IPS DF 6.9 (cell line): ENCODE measurements at regions not wholly inside any gene's neighbourhood (a gene's known extent, or its start where the extent isn't known, plus 50 kb on each side); places are given as distances from the start of the nearest gene placed in this dataset.

ENCODE experiments used
- DNase-seq: peaks from one replicate; pipeline ENCODE4 v3.0.0-alpha.2; 2013; ENCODE audit warnings: low read depth, low spot score
- H3K27ac ChIP-seq: one replicate; pipeline ENCODE4 v1.5.1; 2013; ENCODE audit warnings: low read length, control low read depth
- H3K27me3 ChIP-seq: 2 replicates; pipeline ENCODE4 v1.6.1; 2013; ENCODE audit warnings: mild to moderate bottlenecking, low read length; ENCODE audit not compliant: control insufficient read depth, insufficient read depth
- H3K36me3 ChIP-seq: 2 replicates; pipeline ENCODE4 v1.6.1; 2013; ENCODE audit warnings: low read length; ENCODE audit not compliant: control insufficient read depth, insufficient read depth
- H3K4me1 ChIP-seq: 2 replicates; pipeline ENCODE4 v1.6.1; 2013; ENCODE audit warnings: low read length; ENCODE audit not compliant: control insufficient read depth, insufficient read depth
- H3K4me3 ChIP-seq: 2 replicates; pipeline ENCODE4 v1.5.1; 2013; ENCODE audit warnings: mild to moderate bottlenecking, low read length
- H3K9me3 ChIP-seq: 2 replicates; pipeline ENCODE4 v1.6.1; 2013; ENCODE audit warnings: low read length, inconsistent platforms; ENCODE audit not compliant: control insufficient read depth, insufficient read depth
- WGBS: extraction: QIAGEN DNeasy Blood & Tissue Kit; methylation state at CpG from one replicate; pipeline ENCODE4 v1.1.7; 2013; ENCODE audit warnings: mixed read lengths, missing lambda C conversion rate; ENCODE audit not compliant: insufficient read length, insufficient coverage; 5-methylcytosine and 5-hydroxymethylcytosine counted together

DNA sequence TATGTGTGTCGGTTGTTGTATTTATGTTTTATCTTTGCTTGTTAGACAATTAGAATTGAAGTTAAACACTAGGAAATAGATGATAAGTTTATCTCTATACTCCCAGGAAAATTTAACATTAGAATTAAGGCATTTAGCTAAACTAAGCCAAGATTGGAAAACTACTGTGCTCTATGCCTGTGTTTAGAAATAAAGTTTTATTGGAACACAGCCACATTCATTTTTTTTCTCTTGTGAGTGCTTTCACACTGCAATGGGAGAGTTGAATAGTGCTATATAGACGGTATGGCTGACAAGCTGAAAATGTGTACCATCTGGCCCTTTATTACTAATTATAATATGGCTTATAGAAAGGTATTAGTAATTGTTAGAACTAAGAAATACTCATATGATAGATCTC lies 186.7 kb upstream of the NUDT6 start:
- Histone ChIP-seq H3K27me3 (no peaks in the 10 kb centered on the region), H3K27ac (no peak overlapping the region), H3K9me3 (no peaks in the 10 kb centered on the region), H3K36me3 (0 out of 2 replicates have a peak, but pooled peaks cover 3% of the 10 kb centered on the region), H3K4me1 (no peaks in the 10 kb centered on the region), H3K4me3 (no peak overlapping the region)
- no peak for DNase-seq
- WGBS, result 100% methylated on average over 1 of the region's 2 CpGs

DNA sequence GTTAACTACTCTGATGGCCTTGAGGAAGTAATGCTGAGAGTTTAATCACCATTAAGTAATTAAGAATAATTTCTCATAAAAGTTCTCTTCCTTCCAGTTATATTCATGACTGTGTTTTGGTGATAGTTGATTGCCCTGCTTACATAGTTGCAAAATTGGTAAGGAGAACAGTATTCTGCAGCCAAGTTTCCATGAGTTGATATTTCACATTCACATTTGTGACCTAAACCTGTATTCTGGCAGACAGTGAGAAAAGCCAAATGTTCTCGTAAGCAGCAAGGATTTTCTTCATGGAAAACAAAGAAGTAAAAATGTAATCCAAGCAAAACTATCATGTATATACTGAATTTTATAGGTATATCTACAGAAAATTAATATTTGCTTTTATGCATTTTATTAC lies 187.8 kb upstream of the NUDT6 start:
- Histone ChIP-seq H3K36me3 (0 out of 2 replicates have a peak, but pooled peaks cover 3% of the 10 kb centered on the region), H3K9me3 (no peaks in the 10 kb centered on the region), H3K4me1 (no peaks in the 10 kb centered on the region), H3K4me3 (no peak overlapping the region), H3K27ac (no peak overlapping the region), H3K27me3 (no peaks in the 10 kb centered on the region)
- no peak for DNase-seq
- WGBS, result no CpG with 5 or more reads among the region's 1 CpG

DNA sequence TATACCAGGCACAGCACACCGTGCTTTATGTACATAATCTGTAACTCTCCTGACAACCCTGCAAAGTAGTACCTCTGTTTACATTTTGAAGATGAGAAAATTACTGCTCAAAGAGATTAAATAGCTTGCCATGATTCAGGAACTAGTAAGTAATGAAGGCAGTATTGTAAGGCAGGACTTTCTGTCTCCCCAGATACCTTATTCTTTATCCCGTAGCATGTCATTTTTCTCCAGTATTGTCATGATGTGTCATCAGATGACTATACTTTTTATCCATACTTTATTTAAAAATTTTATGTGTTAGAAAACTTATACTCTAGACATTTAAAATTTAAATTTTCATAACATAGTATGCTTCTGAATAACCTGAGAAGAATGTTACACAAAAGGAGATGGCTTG lies 188.3 kb upstream of the NUDT6 start:
- DNase-seq, result no peak
- no peak overlapping the region for H3K27ac ChIP-seq
- H3K4me1 ChIP-seq, result no peaks in the 10 kb centered on the region
- WGBS, result no CpG with 5 or more reads among the region's 2 CpGs
- no peaks in the 10 kb centered on the region for H3K27me3 ChIP-seq
- 0 out of 2 replicates have a peak, but pooled peaks cover 3% of the 10 kb centered on the region for H3K36me3 ChIP-seq
- H3K9me3 ChIP-seq, result no peaks in the 10 kb centered on the region
- H3K4me3 ChIP-seq, result no peak overlapping the region

DNA sequence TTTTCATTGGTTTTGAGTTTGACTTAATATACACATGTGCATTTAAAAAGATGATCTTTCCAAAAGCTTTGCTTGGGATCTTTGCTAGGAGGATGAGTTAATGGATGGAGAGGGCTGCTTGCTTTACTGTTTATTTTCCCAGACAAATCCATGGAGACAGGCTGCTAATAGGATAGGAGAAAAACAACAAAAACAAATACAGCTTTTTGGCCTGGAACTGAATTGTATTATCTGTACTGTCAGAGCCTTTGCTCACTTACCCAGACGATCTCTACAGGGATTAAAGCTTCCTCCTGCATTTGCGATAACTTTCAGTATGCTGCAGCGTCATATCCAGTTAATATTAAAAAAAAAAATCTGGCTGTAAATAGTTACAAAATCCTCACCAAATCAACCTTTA lies 190.8 kb upstream of the NUDT6 start:
- no peak overlapping the region for H3K4me3 ChIP-seq
- no peaks in the 10 kb centered on the region for H3K27me3 ChIP-seq
- no peak overlapping the region for H3K27ac ChIP-seq
- H3K4me1 ChIP-seq, result no peaks in the 10 kb centered on the region
- no peaks in the 10 kb centered on the region for H3K36me3 ChIP-seq
- no CpG with 5 or more reads among the region's 3 CpGs for WGBS
- H3K9me3 ChIP-seq, result no peaks in the 10 kb centered on the region
- no peak for DNase-seq

DNA sequence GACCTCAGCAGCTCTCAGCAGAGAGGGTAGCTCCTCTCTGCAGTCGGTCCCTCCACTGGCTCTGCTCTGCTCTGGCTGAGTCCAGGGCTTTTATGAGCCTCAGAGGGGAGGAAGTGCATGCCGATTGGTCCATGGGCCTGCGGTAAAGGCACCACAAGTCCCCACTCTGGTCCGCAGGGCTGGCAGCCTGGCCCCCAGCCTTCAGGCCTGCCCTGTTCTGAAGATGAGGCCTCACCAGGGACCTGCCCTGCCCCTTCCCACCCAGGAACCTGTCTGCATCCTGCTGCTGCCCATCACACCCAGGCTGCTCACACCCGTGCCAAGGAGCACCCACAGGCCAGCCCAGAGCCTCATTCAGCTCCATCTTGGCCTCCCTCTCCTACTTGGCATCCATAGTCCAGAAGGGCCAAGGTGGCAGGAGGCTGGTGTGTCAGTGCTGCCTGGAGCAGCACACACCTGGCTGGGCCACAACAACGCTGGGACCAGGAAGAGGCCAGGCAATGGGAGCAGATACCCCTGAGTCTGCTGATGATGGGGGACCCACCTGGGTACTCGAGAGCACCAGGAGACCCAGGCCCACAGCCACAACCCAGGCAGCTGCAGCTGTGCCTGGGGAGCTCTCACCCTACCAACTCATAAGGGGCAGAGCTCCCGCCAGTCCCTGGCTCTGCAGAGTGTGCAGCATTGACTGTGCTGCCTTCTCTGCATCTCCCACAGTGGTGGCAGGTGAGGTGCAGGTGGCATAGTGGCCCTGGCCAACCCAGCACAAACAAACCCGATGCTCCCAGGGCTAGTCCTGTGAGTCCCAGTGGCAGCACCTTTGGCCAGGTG lies 191.9 kb upstream of the NUDT6 start:
- no peaks in the 10 kb centered on the region for H3K4me1 ChIP-seq
- no peak for DNase-seq
- no peaks in the 10 kb centered on the region for H3K9me3 ChIP-seq
- WGBS, result no CpG with 5 or more reads among the region's 9 CpGs
- H3K4me3 ChIP-seq, result no peak overlapping the region
- H3K36me3 ChIP-seq, result no peaks in the 10 kb centered on the region
- no peaks in the 10 kb centered on the region for H3K27me3 ChIP-seq
- no peak overlapping the region for H3K27ac ChIP-seq

DNA sequence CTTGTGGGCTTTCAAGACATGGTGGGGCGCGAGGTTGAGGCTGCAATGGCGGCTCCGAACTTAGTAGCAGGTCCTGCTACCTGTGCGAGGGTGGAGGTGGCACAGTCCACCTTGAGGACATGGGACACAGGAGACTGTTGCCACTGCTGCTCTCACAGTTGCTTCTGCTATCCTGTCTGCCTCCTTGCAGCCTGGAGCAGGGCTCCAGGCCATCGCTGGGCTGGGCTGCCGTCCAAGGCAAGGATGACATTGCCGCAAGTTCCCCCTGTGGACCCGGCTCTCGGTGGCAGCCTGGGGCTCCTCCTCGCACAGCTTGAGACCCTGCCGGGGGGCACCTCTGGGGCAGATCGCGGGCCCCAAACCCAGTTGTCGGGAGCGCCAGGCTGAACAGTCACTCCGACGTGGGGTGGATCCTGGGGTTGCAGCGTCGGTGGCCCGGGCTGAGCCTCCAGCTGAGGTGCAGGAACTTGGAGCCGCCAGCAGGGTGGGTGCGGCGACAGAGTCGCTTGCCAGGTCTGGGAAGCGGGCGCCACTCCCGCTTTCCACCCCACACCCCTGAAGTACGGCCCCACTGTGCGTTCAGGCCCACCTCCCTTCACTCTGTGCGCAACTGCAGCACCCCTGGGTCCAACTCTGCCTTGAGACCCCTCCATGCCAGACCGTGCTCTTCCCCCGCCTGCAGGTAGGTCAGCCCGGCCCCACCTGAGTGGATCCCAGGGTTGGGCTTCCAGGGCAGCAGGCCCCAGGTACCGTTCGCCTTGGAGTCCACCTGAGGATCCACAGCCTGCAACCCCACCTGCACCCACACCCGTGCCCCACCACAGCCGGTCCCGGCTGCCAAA lies 192.7 kb upstream of the NUDT6 start:
- no CpG with 5 or more reads among the region's 39 CpGs for WGBS
- Histone ChIP-seq H3K27me3 (no peaks in the 10 kb centered on the region), H3K36me3 (no peaks in the 10 kb centered on the region), H3K9me3 (no peaks in the 10 kb centered on the region), H3K4me3 (no peak overlapping the region), H3K4me1 (no peaks in the 10 kb centered on the region), H3K27ac (no peak overlapping the region)
- DNase-seq, result no peak

DNA sequence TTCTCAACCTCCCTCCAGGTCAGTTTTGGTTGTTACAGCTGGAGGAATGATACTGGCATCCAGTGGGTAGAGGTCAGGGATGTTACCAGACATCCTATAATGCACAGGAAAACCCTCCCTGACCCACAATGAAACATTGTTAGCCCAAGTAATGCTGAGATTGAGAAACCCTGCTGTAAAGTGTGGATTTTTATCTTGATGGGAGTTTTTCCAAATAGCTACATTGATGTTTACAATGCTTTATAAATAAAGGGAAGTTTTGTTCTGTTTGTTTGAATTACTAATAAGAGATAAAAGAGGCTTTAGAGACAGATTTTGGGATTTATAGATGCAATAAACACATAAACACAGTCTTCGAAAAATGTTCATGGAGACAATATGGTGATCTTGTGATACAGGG lies 194.0 kb upstream of the NUDT6 start:
- no peak for DNase-seq
- Histone ChIP-seq H3K4me1 (no peaks in the 10 kb centered on the region), H3K4me3 (no peak overlapping the region), H3K27me3 (no peaks in the 10 kb centered on the region), H3K27ac (no peak overlapping the region), H3K9me3 (no peaks in the 10 kb centered on the region), H3K36me3 (no peaks in the 10 kb centered on the region)
- no CpG with 5 or more reads among the region's 1 CpG for WGBS

DNA sequence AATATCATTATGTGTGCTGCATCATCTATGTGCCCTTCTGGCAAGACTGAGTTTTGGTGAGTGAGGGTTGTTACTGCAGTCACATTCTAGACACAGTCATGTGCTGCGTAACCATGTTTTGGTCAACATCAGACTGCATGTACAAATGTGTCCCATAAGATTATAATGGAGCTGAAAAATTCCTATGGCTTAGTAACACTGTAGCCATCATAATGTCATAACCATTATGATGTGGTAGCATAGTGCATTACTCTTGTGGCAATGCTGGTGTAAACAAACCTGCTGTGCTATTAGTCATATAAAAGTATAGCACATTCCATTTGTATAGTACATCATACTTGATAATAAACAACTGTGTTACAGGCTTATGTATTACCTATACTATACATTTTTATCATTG lies 198.1 kb upstream of the NUDT6 start:
- H3K4me3 ChIP-seq, result no peak overlapping the region
- H3K9me3 ChIP-seq, result no peaks in the 10 kb centered on the region
- no CpG with 5 or more reads among the region's 1 CpG for WGBS
- no peak for DNase-seq
- no peak overlapping the region for H3K27ac ChIP-seq
- H3K36me3 ChIP-seq, result no peaks in the 10 kb centered on the region
- H3K27me3 ChIP-seq, result no peaks in the 10 kb centered on the region
- H3K4me1 ChIP-seq, result no peaks in the 10 kb centered on the region

DNA sequence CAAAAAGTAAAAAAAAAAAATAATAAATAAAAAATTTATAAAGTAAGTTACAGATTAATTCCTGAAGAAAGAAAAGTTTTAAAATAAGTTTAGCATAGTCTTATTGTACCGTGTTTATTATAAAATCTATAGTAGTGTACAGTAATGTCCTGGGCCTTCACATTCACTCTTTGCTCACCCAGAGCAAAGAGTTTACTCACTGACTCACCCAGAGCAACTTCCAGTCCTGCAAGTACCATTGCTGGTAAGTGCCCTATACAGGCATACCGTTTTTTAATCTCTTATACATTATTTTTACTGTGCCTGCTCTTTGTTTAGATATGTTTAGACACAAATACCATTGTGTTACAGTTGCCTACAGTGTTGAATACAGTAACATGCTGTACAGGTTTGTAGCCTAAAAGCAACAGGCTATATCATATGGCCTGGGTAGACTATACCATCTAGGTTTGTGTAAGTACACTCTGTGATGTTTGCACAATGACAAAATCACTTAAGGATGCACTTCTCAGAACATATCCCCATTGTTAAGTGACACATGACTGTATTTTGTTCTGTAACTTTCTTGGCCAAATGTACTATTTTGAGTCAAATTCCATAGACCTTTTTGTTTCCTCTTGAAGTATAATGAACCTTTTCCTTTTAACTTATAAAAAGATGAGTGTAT lies 199.0 kb upstream of the NUDT6 start:
- Histone ChIP-seq H3K4me1 (no peaks in the 10 kb centered on the region), H3K36me3 (no peaks in the 10 kb centered on the region), H3K27ac (no peak overlapping the region), H3K9me3 (no peaks in the 10 kb centered on the region), H3K27me3 (no peaks in the 10 kb centered on the region), H3K4me3 (no peak overlapping the region)
- WGBS, result no CpG with 5 or more reads among the region's 2 CpGs
- no peak for DNase-seq

DNA sequence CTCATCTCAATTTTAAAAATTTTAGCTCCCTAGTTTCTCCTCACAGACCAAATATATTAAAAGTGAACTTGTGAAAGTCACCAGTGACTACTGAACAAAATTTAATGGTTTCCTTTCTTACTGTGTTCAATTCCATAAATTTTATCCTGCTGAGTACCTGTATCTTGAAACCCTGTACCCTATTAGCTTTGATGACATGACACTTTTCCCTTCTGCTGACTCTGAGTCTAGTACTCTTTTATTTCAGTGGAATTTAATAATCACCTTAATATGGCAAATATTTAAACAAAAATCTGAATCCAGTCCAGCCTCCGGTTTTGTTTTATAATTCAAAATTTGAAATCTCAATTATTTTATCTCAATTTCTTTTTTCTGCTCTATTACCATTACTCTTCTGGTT lies 203.1 kb upstream of the NUDT6 start:
- Histone ChIP-seq H3K27me3 (no peaks in the 10 kb centered on the region), H3K36me3 (no peaks in the 10 kb centered on the region), H3K4me3 (no peak overlapping the region), H3K27ac (no peak overlapping the region), H3K9me3 (no peaks in the 10 kb centered on the region), H3K4me1 (no peaks in the 10 kb centered on the region)
- DNase-seq, result no peak
- no CpG with 5 or more reads among the region's 1 CpG for WGBS
